B cell (primary cell): ENCODE measurements at regions not wholly inside any gene's neighbourhood (a gene's known extent, or its start where the extent isn't known, plus 50 kb on each side); places are given as distances from the start of the nearest gene placed in this dataset.

Experiments
- ATAC-seq: fragments of 200-7000 bp; cut with Tn5 transposase; one replicate; pipeline ENCODE4 v1.10.0; 2021; ENCODE audit warnings: low read depth, mild to moderate bottlenecking, moderate number of reproducible peaks, moderate library complexity
- CTCF ChIA-PET: fragments of 350-600 bp; sonication (Branson Sonifier 250); formaldehyde crosslinking; loops from one replicate; lab custom pipeline; 2021; ENCODE audit warnings: antibody characterized with exemption, inconsistent platforms; lab: Charles Lee
- POLR2A ChIA-PET: fragments of 350-600 bp; sonication (Branson Sonifier 250); formaldehyde crosslinking; loops from one replicate; lab custom pipeline; 2021; ENCODE audit warnings: antibody characterized with exemption; lab: Charles Lee
- DNase-seq: peaks from one replicate; pipeline ENCODE4 v3.0.0; 2013
- H2AFZ ChIP-seq: 2 replicates; pipeline ENCODE4 v1.6.1; 2012; ENCODE audit warnings: mild to moderate bottlenecking, low read depth, low read length; ENCODE audit not compliant: insufficient read depth, poor library complexity, severe bottlenecking
- H3K27ac ChIP-seq, 2 donors: 1 replicate in 1 of 2; 2 replicates in 1 of 2; pipeline ENCODE4 v1.5.1; 2012 to 2013; ENCODE audit warnings: low read length in 2 of 2, mild to moderate bottlenecking in 2 of 2, moderate library complexity in 1 of 2
- H3K27me3 ChIP-seq, 4 experiments: fragments of 200-600 bp in 1 of 4; sonication (generic) in 1 of 4; replicated peaks in 1 of 4; 1 replicate in 2 of 4; 2 replicates in 2 of 4; pipeline versions ENCODE4 v1.6.1 to v1.7.0; 2013 to 2016; ENCODE audit warnings: low read length in 3 of 4, mild to moderate bottlenecking in 2 of 4, mixed read lengths in 1 of 4, moderate library complexity in 1 of 4; ENCODE audit not compliant: insufficient read depth in 4 of 4, control insufficient read depth in 3 of 4; ENCODE audit errors: control extremely low read depth in 1 of 4
- H3K36me3 ChIP-seq, 2 experiments: replicated peaks in 1 of 2; 1 replicate in 1 of 2; 2 replicates in 1 of 2; pipeline versions ENCODE4 v1.6.1 to v1.7.1; 2013; ENCODE audit warnings: low read length in 1 of 2; ENCODE audit not compliant: insufficient read depth in 2 of 2, control insufficient read depth in 1 of 2; ENCODE audit errors: control extremely low read depth in 1 of 2, extremely low read depth in 1 of 2
- H3K4me1 ChIP-seq, 2 donors: fragments of 200-600 bp in 1 of 2; sonication (generic) in 1 of 2; 1 replicate in 1 of 2; 2 replicates in 1 of 2; pipeline versions ENCODE4 v1.5.1 to v1.6.1; 2013 to 2017; ENCODE audit warnings: low read length in 2 of 2; ENCODE audit not compliant: control insufficient read depth in 2 of 2, insufficient read depth in 2 of 2
- H3K4me2 ChIP-seq: replicated peaks from 2 replicates; pipeline ENCODE3; 2012; ENCODE audit warnings: mild to moderate bottlenecking, low read depth, low read length; ENCODE audit not compliant: poor library complexity, severe bottlenecking
- H3K4me3 ChIP-seq, 5 experiments: fragments of 200-600 bp in 1 of 5; sonication (generic) in 1 of 5; 1 replicate in 3 of 5; 2 replicates in 2 of 5; pipeline versions ENCODE4 v1.5.1 to v1.7.0; 2011 to 2016; ENCODE audit warnings: low read length in 4 of 5, mild to moderate bottlenecking in 4 of 5, low read depth in 2 of 5, control low read depth in 1 of 5, moderate library complexity in 1 of 5; ENCODE audit not compliant: insufficient read depth in 1 of 5; ENCODE audit errors: control extremely low read depth in 1 of 5, extremely low read depth in 1 of 5
- H3K79me2 ChIP-seq: fragments of 200-600 bp; sonication (generic); one replicate; pipeline ENCODE4 v1.6.0; 2016; ENCODE audit warnings: low read length; ENCODE audit not compliant: control insufficient read depth, insufficient read depth
- H3K9ac ChIP-seq: fragments of 200-600 bp; sonication (generic); 2 replicates; pipeline ENCODE4 v1.6.1; 2017; ENCODE audit warnings: mild to moderate bottlenecking, low read length, moderate library complexity
- H3K9me3 ChIP-seq, 3 donors: one replicate each; pipeline versions ENCODE4 v1.6.1 to v1.7.1; 2013; ENCODE audit warnings: low read length in 2 of 3; ENCODE audit not compliant: control insufficient read depth in 2 of 3, insufficient read depth in 1 of 3; ENCODE audit errors: control extremely low read depth in 1 of 3
- H4K20me1 ChIP-seq: 2 replicates; pipeline ENCODE4 v1.6.0; 2012; ENCODE audit warnings: mild to moderate bottlenecking, low read length; ENCODE audit not compliant: insufficient read depth, control insufficient read depth, poor library complexity, severe bottlenecking
- H3K27ac Mint-ChIP-seq: one replicate; pipeline ENCODE4 v1.8.0; 2021; ENCODE audit warnings: mixed read lengths
- H3K27me3 Mint-ChIP-seq: one replicate; pipeline ENCODE4 v1.8.0; 2021; ENCODE audit warnings: mixed read lengths
- H3K4me1 Mint-ChIP-seq: one replicate; pipeline ENCODE4 v1.8.0; 2021; ENCODE audit warnings: mixed read lengths
- H3K4me3 Mint-ChIP-seq: one replicate; pipeline ENCODE4 v1.8.0; 2021; ENCODE audit warnings: mixed read lengths
- H3K9me3 Mint-ChIP-seq: one replicate; pipeline ENCODE4 v1.8.0; 2022; ENCODE audit warnings: mixed read lengths; ENCODE audit not compliant: insufficient read depth
- EZH2 ChIP-seq: IDR thresholded peaks from 2 replicates; pipeline ENCODE4 v1.6.1; 2012; ENCODE audit warnings: borderline replicate concordance, low read depth, mild to moderate bottlenecking, moderate library complexity, low read length; ENCODE audit not compliant: insufficient read depth, poor library complexity, severe bottlenecking
- WGBS: methylation state at CpG from one replicate; pipeline ENCODE4 v1.1.5; 2013; ENCODE audit warnings: missing lambda C conversion rate; ENCODE audit not compliant: insufficient coverage; 5-methylcytosine and 5-hydroxymethylcytosine counted together
- intact Hi-C: fragments of 100-400 bp; cut with micrococcal nuclease; formaldehyde crosslinking; loops from one replicate; pipeline ENCODE4 v1.10.0; 2022
- TF ChIP-seq, protein P1 (sequence below): fragments of 200-600 bp; IDR thresholded peaks from one replicate; pipeline ENCODE4 v1.8.0; 2022; ENCODE audit warnings: antibody characterized with exemption, mild to moderate bottlenecking

DNA sequence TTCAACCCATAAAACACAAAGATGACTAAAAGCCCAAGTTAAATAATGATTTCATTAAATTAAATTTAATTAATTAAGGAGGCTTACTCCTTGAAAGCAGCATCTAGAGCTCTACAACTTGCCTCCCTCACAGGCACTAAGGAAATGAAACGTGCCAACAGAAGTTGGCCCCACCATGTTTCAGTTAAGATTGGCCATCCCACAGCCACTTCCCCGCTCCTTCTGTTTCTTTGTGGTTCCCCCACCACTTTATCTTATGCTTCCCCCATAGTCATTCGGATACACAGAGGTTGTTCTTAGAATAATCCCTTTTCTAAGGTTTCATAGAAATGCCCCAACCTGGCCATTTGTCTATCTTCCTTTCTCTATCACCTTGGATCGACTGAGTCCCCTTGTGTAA lies 101.6 kb upstream of the RIOK3 start:
- H3K36me3 ChIP-seq: peaks cover 8 to 34% of the 10 kb centered on the region in 2 experiments
- no peaks in the 10 kb centered on the region for H3K79me2 ChIP-seq
- WGBS: 71% methylated on average over 4 of the region's 4 CpGs
- Mint-ChIP-seq H3K27ac (no peak overlapping the region), H3K27me3 (no peaks in the 10 kb centered on the region), H3K4me1 (peaks cover 12% of the 10 kb centered on the region), H3K9me3 (peaks cover 5% of the 10 kb centered on the region), H3K4me3 (no peak overlapping the region)
- H3K9ac ChIP-seq: no peak overlapping the region
- no peaks in the 10 kb centered on the region for H3K27me3 ChIP-seq
- CTCF ChIA-PET: interaction anchor here (2.2 to 11.5 kb wide), 2 partner anchors 30 to 219 kb away, joined by 5 to 182 read pairs; partner anchors contain the start of gene CABLES1
- no peaks in the 10 kb centered on the region for H4K20me1 ChIP-seq
- H3K9me3 ChIP-seq: peaks cover 0 to 8% (median 0%) of the 10 kb centered on the region in 3 donors
- intact Hi-C loops: loop anchor here (10.0 kb wide), 1 partner anchor 153 kb away; the partner anchor contains the start of gene RMC1
- H2AFZ ChIP-seq: no peak overlapping the region
- H3K4me1 ChIP-seq: peaks cover 0 to 8% of the 10 kb centered on the region in 2 donors
- DNase-seq (no peak), ATAC-seq (no peak)
- H3K27ac ChIP-seq: no peak overlapping the region
- H3K4me3 ChIP-seq: no peak overlapping the region
- POLR2A ChIA-PET: no interaction called here
- TF ChIP-seq, protein P1, sequence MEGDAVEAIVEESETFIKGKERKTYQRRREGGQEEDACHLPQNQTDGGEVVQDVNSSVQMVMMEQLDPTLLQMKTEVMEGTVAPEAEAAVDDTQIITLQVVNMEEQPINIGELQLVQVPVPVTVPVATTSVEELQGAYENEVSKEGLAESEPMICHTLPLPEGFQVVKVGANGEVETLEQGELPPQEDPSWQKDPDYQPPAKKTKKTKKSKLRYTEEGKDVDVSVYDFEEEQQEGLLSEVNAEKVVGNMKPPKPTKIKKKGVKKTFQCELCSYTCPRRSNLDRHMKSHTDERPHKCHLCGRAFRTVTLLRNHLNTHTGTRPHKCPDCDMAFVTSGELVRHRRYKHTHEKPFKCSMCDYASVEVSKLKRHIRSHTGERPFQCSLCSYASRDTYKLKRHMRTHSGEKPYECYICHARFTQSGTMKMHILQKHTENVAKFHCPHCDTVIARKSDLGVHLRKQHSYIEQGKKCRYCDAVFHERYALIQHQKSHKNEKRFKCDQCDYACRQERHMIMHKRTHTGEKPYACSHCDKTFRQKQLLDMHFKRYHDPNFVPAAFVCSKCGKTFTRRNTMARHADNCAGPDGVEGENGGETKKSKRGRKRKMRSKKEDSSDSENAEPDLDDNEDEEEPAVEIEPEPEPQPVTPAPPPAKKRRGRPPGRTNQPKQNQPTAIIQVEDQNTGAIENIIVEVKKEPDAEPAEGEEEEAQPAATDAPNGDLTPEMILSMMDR: no peak
- TF ChIP-seq EZH2: no peak
- no peak overlapping the region for H3K4me2 ChIP-seq

GRCh38 chr18:23352042-23352441 lies 101.0 kb upstream of the RIOK3 start:
- intact Hi-C loops: loop anchor here (10.0 kb wide), 1 partner anchor 153 kb away; the partner anchor contains the start of gene RMC1
- no peak overlapping the region for H3K4me2 ChIP-seq
- CTCF ChIA-PET: interaction anchor here (2.2 to 11.5 kb wide), 2 partner anchors 31 to 220 kb away, joined by 5 to 182 read pairs; partner anchors contain the start of gene CABLES1
- POLR2A ChIA-PET: interaction anchor here (0.7 kb wide), 1 partner anchor 21 kb away, joined by 6 read pairs; no protein-coding TSS in a partner anchor
- H3K4me3 Mint-ChIP-seq: no peak overlapping the region
- DNase-seq: no peak
- TF ChIP-seq, protein P1: no peak
- no peak for TF ChIP-seq EZH2
- no peaks in the 10 kb centered on the region for H4K20me1 ChIP-seq
- H3K9me3 ChIP-seq: peaks cover 0 to 8% (median 0%) of the 10 kb centered on the region in 3 donors
- H3K4me1 Mint-ChIP-seq: peaks cover 12% of the 10 kb centered on the region
- no peaks in the 10 kb centered on the region for H3K79me2 ChIP-seq
- no peak for ATAC-seq
- no peak overlapping the region for H2AFZ ChIP-seq
- peaks cover 5% of the 10 kb centered on the region for H3K9me3 Mint-ChIP-seq
- H3K27ac Mint-ChIP-seq: no peak overlapping the region
- no peak overlapping the region for H3K4me3 ChIP-seq
- no peaks in the 10 kb centered on the region for H3K27me3 ChIP-seq
- H3K27me3 Mint-ChIP-seq: no peaks in the 10 kb centered on the region
- H3K9ac ChIP-seq: no peak overlapping the region
- peaks cover 0 to 8% of the 10 kb centered on the region in 2 donors for H3K4me1 ChIP-seq
- peaks cover 8 to 34% of the 10 kb centered on the region in 2 experiments for H3K36me3 ChIP-seq
- no peak overlapping the region for H3K27ac ChIP-seq
- WGBS: 100% methylated on average over 1 of the region's 2 CpGs
